NT2/D1 (cell line): ENCODE measurements at regions not wholly inside any gene's neighbourhood (a gene's known extent, or its start where the extent isn't known, plus 50 kb on each side); places are given as distances from the start of the nearest gene placed in this dataset.

Experiments
- DNase-seq: peaks from one replicate; pipeline ENCODE4 v3.0.0-alpha.2; 2011; ENCODE audit warnings: low read depth, low spot score
- H3K27me3 ChIP-seq: 2 replicates; pipeline ENCODE4 v1.6.0; 2011; ENCODE audit warnings: mild to moderate bottlenecking; ENCODE audit not compliant: insufficient read length, insufficient read depth
- H3K36me3 ChIP-seq: 2 replicates; pipeline ENCODE4 v1.6.1; 2011; ENCODE audit warnings: mild to moderate bottlenecking, low read length, mixed read lengths; ENCODE audit not compliant: insufficient read depth, insufficient read length
- H3K4me1 ChIP-seq: 2 replicates; pipeline ENCODE4 v1.5.1; 2011; ENCODE audit not compliant: insufficient read depth, insufficient read length
- H3K4me3 ChIP-seq: 2 replicates; pipeline ENCODE4 v1.5.1; 2011; ENCODE audit warnings: low read depth; ENCODE audit not compliant: insufficient read length
- H3K9ac ChIP-seq: 2 replicates; pipeline ENCODE4 v1.6.0; 2011; ENCODE audit warnings: low read depth; ENCODE audit not compliant: insufficient read length
- H3K9me3 ChIP-seq: 2 replicates; pipeline ENCODE4 v1.5.1; 2011; ENCODE audit warnings: mild to moderate bottlenecking, low read length; ENCODE audit not compliant: insufficient read depth
- SUZ12 ChIP-seq: IDR thresholded peaks from 2 replicates; pipeline ENCODE4 v1.6.1; 2011; ENCODE audit not compliant: insufficient read length, insufficient read depth; ENCODE audit errors: extremely low read depth
- YY1 ChIP-seq: IDR thresholded peaks from 2 replicates; pipeline ENCODE4 v1.6.1; 2011; ENCODE audit not compliant: insufficient read length, insufficient read depth
- ZNF274 ChIP-seq: IDR thresholded peaks from 2 replicates; pipeline ENCODE4 v1.6.1; 2011; ENCODE audit warnings: mild to moderate bottlenecking, low read depth, low read length

DNA sequence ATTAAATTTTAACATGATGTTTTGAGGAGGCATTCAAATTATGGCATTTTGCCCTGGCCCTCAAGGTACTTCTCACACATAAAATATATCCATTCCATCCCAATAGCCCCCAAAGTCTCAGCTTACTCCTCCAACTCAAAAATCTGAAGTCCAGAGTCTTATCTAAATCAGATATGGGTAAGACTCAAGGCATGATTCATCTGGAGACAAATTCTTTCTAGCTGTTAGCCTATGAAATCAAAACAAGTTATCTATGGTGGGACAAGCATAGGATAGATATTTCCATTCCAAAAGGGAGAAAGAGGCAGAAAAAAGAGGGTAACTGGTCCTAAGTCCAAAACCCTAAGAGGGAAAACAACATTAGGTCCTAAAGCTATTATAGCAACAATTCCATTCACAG is 408.4 kb downstream of the ZNF608 start:
- Histone ChIP-seq H3K4me1 (no peaks in the 10 kb centered on the region), H3K9ac (no peak overlapping the region), H3K4me3 (no peak overlapping the region), H3K36me3 (no peaks in the 10 kb centered on the region), H3K27me3 (no peaks in the 10 kb centered on the region), H3K9me3 (no peaks in the 10 kb centered on the region)
- no peak for DNase-seq
- TF ChIP-seq YY1 (no peak), ZNF274 (no peak), SUZ12 (no peak)

GRCh38 chr5:124333298-124333979 is 413.0 kb downstream of the ZNF608 start:
- no peak for TF ChIP-seq ZNF274
- TF ChIP-seq YY1 = no peak
- no peak for TF ChIP-seq SUZ12
- H3K9me3 ChIP-seq = peaks cover 9% of the 10 kb centered on the region
- DNase-seq = no peak
- H3K36me3 ChIP-seq = no peaks in the 10 kb centered on the region
- H3K27me3 ChIP-seq = no peaks in the 10 kb centered on the region
- H3K4me1 ChIP-seq = no peaks in the 10 kb centered on the region
- H3K4me3 ChIP-seq = no peak overlapping the region
- H3K9ac ChIP-seq = no peak overlapping the region

GRCh38 chr5:124332273-124332672 is 414.2 kb downstream of the ZNF608 start:
- Histone ChIP-seq H3K4me3 (no peak overlapping the region), H3K36me3 (no peaks in the 10 kb centered on the region), H3K27me3 (no peaks in the 10 kb centered on the region), H3K4me1 (no peaks in the 10 kb centered on the region), H3K9ac (no peak overlapping the region), H3K9me3 (peaks cover 9% of the 10 kb centered on the region)
- TF ChIP-seq YY1 = no peak
- DNase-seq = no peak

DNA sequence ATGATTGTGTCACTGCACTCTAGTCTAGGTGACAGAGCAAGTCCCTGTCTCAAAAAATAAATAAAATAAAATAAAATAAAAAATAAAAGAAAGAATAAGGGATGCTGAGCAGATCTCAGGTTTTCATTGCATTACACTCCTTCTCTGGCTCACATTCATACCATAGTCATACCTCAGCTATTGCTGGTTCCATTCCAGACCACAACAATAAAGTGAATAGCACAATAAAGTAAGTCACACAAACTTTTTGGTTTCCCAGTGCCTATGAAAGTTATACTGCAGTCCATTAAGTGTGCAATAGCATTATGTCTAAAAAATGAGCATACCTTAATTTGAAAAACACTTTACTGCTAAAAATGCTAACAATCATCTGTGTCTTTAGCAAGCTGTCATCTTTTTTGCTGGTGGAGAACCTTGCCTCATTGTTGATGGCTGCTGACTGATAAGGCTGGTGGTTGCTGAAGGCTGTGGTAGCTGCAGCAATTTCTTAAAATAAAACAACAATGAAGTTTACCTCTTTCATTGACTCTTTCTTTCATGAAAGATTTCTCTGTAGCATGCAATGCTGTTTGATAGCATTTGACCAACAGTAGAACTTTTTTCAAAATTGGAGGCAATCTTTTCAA is 415.7 kb downstream of the ZNF608 start:
- Histone ChIP-seq H3K9ac (no peak overlapping the region), H3K27me3 (no peaks in the 10 kb centered on the region), H3K4me3 (no peak overlapping the region), H3K36me3 (no peaks in the 10 kb centered on the region), H3K9me3 (peaks cover 9% of the 10 kb centered on the region), H3K4me1 (no peaks in the 10 kb centered on the region)
- TF ChIP-seq SUZ12 (no peak), YY1 (no peak), ZNF274 (no peak)
- no peak for DNase-seq

- TF ChIP-seq ZNF274 (no peak), SUZ12 (no peak), YY1 (no peak)
- Histone ChIP-seq H3K9me3 (peaks cover 9% of the 10 kb centered on the region), H3K9ac (no peak overlapping the region), H3K4me1 (no peaks in the 10 kb centered on the region), H3K27me3 (no peaks in the 10 kb centered on the region), H3K4me3 (no peak overlapping the region), H3K36me3 (no peaks in the 10 kb centered on the region)
- DNase-seq = no peak
Observed at GRCh38 chr5:124328201-124328600, 418.2 kb downstream of the ZNF608 start.

GRCh38 chr5:124318661-124319060 is 427.8 kb downstream of the ZNF608 start:
- no peak for DNase-seq
- Histone ChIP-seq H3K4me3 (no peak overlapping the region), H3K9ac (no peak overlapping the region), H3K4me1 (no peaks in the 10 kb centered on the region), H3K36me3 (no peaks in the 10 kb centered on the region), H3K9me3 (0 out of 2 replicates have a peak, but pooled peaks cover 5% of the 10 kb centered on the region), H3K27me3 (no peaks in the 10 kb centered on the region)
- TF ChIP-seq ZNF274 = no peak
- TF ChIP-seq YY1 = no peak
- TF ChIP-seq SUZ12 = no peak

GRCh38 chr5:124317451-124317850 is 429.0 kb downstream of the ZNF608 start:
- no peak overlapping the region for H3K4me3 ChIP-seq
- no peak overlapping the region for H3K9ac ChIP-seq
- no peaks in the 10 kb centered on the region for H3K27me3 ChIP-seq
- 0 out of 2 replicates have a peak, but pooled peaks cover 5% of the 10 kb centered on the region for H3K9me3 ChIP-seq
- H3K4me1 ChIP-seq = no peaks in the 10 kb centered on the region
- no peak for DNase-seq
- no peaks in the 10 kb centered on the region for H3K36me3 ChIP-seq
- no peak for TF ChIP-seq SUZ12
- no peak for TF ChIP-seq YY1
- no peak for TF ChIP-seq ZNF274
